Mammary epithelial cell (primary cell): ENCODE measurements at regions not wholly inside any gene's neighbourhood (a gene's known extent, or its start where the extent isn't known, plus 50 kb on each side); places are given as distances from the start of the nearest gene placed in this dataset.
"Not testable (repeated sequence)": the region's sequence is repeated elsewhere in the genome, so short reads cannot be mapped to it uniquely, and the experiment has no call there.

Experiments
- EZH2 ChIP-seq: IDR thresholded peaks from 2 replicates; pipeline ENCODE4 v1.6.1; 2012; ENCODE audit warnings: low read length, inconsistent platforms, borderline replicate concordance
- TF ChIP-seq, protein P1 (sequence below), 2 donors: IDR thresholded peaks in 1 of 2; conservative IDR thresholded peaks in 1 of 2; 2 replicates each; pipeline ENCODE4 v1.5.1; 2011 to 2012; ENCODE audit warnings: inconsistent platforms in 2 of 2, low read length in 2 of 2, mild to moderate bottlenecking in 2 of 2, control low read depth in 1 of 2, low read depth in 1 of 2; ENCODE audit not compliant: insufficient read depth in 1 of 2; ENCODE audit errors: extremely low read depth in 1 of 2

DNA sequence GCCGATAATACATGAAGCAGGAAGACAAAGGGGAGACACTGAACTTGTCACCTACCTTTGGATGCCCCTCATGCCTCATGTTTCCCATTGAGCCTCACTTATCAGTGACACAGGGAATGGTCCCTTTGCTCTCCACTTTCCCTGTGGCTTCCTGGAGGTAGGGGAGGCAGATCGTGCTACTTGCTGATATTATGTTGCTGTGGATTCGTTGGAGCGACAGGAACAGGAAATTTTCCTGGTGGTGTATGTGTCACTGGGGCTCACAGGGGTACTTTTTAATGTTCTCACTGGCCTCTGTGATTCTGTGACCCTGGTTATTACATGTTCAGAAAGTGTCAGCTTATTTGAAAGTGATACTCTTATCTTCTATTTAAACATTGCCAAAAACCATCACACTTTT, 72.7 kb upstream of the VKORC1L1 start:
- TF ChIP-seq, protein P1, sequence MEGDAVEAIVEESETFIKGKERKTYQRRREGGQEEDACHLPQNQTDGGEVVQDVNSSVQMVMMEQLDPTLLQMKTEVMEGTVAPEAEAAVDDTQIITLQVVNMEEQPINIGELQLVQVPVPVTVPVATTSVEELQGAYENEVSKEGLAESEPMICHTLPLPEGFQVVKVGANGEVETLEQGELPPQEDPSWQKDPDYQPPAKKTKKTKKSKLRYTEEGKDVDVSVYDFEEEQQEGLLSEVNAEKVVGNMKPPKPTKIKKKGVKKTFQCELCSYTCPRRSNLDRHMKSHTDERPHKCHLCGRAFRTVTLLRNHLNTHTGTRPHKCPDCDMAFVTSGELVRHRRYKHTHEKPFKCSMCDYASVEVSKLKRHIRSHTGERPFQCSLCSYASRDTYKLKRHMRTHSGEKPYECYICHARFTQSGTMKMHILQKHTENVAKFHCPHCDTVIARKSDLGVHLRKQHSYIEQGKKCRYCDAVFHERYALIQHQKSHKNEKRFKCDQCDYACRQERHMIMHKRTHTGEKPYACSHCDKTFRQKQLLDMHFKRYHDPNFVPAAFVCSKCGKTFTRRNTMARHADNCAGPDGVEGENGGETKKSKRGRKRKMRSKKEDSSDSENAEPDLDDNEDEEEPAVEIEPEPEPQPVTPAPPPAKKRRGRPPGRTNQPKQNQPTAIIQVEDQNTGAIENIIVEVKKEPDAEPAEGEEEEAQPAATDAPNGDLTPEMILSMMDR (conservative IDR thresholded peaks at IDR 0.05 in 1 of 2, IDR thresholded peaks at IDR 0.05 in 1 of 2; ENCODE audit: extremely low read depth in 1 of 2, insufficient read depth in 1 of 2, low read depth in 1 of 2, low read length in 2 of 2), result not testable (repeated sequence)
- TF ChIP-seq EZH2, result not testable (repeated sequence)
